HG03139 (cell line): ENCODE measurements at regions not wholly inside any gene's neighbourhood (a gene's known extent, or its start where the extent isn't known, plus 50 kb on each side); places are given as distances from the start of the nearest gene placed in this dataset.
"Not testable (repeated sequence)": the region's sequence is repeated elsewhere in the genome, so short reads cannot be mapped to it uniquely, and the experiment has no call there.

Source experiments
- ATAC-seq: cut with Tn5 transposase; IDR thresholded peaks from one replicate; pipeline ENCODE4 v1.9.1; 2021; ENCODE audit not compliant: unreplicated experiment

DNA sequence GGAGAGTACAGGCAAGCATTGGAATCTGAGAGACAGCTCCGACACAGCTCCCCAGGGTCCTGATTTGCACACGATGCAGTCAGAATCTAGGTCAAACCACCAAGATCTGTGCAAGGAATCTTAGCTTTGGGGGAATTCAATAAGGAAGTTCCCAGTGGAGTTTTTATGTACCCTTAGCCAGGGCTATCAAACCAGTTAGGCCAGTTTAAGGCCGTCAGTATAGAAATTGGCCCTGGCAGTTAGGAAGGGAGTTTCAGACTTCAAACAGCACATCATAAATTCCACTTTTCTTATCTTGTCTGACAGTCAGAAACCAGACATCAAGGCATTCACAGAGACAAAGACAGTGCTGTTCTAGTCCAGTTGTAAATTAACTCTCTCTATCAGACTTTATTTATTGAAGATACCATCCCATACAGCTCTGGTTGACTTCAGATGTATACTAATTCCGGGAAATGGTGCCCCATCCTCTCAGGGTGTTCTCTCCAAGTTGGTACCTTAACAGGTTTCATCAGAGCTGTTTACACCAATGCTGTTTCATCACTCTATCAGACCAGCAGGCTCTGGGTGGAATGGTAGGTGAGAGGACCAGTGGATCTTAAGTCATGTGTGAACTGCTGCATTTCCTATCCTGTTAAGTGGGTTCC, 157.5 kb upstream of the ATF7IP start:
- no peak for ATAC-seq

DNA sequence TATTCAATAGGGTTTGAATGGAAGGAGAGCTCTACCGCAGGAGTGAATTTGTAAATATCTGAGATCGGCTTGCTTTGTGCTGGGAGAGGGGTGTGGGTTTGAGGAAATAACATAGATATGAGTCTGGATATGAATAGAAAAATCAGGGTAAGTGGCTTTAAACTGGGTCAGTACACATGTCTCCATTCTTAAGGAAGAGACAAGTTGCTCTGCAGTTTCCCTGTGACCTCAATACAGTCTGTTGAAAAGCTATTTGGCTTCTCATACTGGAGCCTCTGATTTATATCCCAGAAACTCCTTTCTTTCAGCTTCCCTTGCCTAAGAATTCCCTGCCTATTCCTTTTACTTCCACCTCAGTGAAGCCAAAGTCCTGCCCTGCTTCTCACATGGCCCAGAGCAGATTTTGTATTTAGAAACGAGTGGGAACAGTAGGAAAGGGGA, 153.5 kb upstream of the ATF7IP start:
- ATAC-seq = no peak

DNA sequence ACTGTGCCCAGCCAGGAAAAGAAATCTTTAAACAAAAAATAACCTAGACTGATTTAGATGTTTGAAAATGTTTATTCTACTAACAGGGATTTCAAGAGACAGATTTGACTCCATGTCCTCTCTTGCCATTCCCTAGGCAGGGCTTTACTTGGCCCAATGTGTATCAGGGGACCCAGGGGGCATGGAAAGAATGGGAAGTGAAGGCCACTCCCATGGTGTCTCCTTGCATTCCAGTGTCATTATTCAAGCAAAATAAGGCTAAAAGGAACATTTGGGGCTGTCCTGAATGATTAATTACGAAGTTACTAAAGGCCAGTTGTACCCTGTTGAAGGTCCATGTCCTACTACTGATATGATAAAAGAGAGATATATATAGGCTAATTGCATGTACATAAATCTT, 151.9 kb upstream of the ATF7IP start:
- ATAC-seq = no peak

DNA sequence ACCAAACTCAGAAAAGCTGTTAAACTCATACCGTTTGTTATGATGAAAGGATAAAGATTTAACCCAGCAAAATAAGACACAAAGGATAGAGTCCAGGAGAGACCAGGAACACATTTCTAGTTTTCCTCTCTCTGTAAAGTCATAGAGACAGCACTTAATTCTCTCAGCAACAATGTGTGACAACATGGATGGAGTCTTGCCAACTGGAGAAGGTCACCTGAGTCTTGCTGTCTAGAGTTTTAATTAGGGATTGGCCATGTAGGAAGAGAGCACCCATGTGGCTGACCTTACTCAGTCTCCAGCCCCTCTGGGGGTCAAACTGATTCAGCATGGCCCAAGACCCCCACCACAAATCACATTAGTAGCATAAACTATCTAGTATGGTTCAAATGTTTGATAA, 151.0 kb upstream of the ATF7IP start:
- no peak for ATAC-seq

DNA sequence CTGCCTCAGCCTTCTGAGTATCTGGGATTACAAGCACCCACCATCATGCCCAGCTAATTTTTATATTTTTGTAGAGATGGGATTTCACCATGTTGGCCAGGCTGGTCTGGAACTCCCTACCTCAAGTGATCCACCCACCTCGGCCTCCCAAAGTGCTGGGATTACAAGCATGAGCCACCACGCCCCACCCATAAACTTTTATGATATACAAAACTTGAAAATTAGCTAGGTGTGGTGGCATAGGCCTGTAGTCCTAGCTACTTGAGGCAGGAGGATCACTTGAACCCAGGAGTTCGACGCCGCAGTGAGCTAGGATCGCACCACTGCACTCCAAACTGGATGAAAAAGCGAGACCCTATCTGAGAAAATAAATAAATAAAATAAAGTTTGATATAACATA, 149.5 kb upstream of the ATF7IP start:
- not testable (repeated sequence) for ATAC-seq

DNA sequence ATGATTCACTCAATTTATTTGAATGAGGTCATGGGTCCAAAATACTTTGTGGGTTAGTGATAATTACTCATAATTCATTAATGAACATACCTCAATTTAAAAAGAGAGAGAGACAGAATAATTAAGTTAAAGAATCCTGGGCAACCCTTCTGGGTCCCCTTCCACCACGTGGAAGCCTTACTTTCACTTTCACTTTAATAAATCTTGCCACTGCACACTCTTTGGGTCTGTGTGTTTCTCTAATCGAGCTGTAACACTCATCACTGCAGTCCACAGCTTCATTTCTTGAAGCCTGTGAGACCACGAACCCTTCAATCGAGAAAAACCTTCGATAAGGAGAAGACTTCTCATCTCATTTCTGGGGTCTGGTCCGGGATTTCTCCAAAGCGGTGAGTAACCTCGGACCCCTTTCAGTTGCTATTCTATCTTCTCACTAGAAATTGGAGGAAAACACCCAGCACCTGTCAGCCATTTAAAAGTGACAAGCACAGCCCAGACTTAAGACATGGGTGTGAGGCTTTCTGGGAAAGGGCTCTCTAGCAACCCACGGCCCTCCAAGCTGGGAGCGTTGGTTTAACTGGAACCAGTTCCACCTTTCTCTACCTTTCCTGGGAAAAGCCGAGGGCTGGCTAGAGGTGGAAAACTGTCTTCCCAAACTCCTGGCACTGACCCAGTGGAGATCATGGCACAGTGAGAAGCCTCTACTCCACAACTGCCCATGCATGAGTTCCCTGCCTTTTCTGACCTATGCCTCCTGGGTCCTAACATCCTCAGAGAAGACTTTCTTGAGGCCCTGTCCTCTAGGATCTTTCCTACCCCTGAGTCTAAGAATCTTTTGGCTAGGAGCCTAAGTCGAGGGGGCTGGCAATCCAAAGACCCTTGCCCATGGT, 148.8 kb upstream of the ATF7IP start:
- ATAC-seq = no peak

DNA sequence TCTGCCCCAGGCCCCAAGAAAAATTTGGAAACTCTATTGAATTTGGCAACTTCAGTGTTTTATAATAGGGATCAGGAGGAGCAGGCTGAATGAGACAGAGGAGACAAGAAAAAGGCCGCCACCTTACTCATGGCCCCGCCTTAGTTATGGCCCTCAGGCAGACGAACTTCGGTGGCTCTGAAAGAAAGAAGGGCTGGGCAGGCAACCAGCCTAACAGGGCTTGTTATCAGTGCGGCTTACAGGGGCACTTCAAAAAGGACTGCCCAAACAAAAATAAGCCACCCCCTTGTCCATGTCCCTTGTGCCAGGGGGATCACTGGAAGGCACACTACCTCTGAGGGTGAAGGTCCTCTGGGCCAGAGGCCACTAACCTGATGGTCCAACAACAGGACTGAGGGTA, 146.3 kb upstream of the ATF7IP start:
- ATAC-seq = no peak

DNA sequence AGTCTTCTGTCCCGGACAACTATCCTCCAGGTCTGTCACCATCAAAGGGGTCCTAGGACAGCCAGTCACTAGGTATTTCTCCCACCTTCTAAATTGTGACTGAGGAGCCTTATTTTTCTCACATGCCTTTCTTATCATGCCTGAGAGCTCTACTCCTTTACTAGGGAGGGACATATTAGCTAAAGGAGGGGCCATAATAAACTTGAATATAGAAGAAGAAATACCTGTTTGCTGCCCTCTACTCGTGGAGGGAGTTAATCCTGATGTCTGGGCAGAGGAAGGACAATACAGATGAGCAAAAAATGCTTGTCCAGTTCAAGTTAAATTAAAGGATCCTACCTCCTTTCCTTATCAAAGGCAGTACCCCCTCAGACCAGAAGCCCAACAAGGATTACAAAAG, 145.8 kb upstream of the ATF7IP start:
- not testable (repeated sequence) for ATAC-seq

DNA sequence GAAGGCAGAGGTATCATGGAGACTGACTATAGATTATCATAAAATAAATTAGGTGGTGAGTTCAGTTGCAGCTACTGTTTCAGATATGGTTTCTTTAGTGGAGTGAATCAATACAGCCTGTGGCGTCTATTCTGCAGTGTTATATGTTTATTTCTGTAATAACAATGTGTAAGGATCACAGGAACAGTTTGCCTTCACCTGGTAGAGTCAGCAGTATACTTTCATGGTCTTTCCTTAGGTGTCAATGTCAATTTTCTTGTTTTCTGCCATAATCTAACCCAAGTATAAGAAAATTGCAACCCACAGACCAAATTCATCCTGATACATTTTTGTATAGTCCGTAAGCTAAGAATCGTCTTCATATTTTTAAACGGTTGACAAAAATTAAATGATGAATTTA, 140.4 kb upstream of the ATF7IP start:
- no peak for ATAC-seq

DNA sequence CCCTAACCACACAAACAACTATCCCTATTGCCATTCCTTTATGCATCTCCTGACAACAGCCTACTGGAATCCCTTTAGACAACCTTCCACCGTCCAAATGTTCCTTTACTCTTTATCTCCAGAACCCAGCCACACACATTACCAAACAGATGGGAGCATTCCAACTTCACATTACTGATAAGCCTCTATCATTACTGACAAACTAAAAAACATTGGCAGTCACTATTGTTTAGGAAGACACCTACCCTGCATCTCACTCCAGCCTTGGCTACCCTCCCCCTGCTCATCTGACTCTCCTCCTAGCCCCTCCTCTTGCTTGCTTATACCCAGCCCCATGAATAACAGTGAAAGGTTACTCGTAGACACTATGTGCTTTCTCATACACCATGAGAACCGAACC, 130.3 kb upstream of the ATF7IP start:
- ATAC-seq = not testable (repeated sequence)

DNA sequence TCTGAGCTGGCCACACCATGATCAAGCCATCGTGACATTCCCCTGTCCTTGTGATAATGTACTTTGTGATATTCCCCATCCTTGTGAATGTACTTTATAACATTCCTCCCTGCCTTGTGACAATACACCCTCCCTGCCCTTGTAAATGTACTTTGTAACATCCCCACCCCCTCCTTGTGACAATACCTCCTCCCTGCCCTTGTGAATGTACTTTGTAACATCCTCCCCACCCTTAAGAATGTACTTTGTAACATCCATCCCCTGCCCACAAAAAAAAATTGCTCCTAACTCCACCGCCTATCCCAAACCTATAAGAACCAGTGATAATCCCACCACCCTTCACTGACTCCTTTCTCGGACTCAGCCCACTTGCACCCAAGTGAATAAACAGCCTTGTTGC, 128.8 kb upstream of the ATF7IP start:
- ATAC-seq = not testable (repeated sequence)

DNA sequence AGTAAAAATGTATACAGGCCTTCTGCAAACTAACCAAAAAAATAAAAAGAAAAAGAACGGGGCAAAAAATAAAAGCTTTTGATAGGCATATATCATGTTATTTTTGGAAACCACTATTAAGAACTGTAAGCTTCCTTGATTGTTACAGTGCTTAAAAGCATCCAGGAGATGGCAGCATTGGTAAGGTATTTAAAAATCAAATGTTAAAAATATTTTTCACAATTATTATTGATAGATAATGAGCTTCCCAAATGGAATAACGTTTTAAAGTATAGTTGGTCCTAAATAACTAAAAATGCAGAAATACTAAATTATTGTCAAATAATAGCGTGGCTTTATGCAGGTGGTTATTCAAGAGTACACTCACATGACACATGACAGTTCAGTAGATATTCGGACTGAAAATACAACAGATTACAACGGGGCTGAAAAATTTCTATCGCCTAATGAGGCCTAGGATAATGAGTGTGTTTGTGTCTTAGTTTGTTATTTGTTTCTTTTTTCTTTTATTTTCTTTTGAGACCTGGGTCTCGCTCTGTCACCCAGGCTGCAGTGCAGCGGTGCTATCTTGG, 127.2 kb upstream of the ATF7IP start:
- no peak for ATAC-seq

DNA sequence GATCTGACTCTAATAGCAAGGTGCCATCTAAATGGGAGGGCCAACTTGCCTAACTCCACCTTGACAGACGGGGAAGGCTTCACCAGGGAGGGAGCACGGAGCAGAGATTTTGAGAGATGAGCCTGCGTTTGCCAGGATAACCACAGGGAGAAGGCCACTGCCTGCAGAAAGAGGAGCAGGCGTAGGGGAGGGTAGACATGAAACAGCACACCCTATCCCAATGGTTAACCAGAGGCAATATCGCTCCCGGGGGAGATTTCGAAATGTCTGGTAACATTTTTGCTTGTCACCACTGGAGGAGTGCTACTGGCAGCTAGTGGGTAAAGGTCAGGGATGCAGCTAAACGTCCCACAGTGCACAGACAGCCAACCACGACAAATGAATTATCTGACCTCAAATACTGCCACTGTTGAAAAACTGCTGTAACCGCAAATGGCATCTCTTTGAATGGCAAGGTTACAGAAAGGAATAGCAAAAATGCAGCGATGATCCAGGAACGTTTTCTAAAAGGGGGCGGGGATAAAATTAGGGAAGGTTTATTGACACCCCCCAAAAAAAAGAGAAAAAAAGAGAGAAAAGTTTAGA, 126.0 kb upstream of the ATF7IP start:
- peak; percentile 74 for ATAC-seq

DNA sequence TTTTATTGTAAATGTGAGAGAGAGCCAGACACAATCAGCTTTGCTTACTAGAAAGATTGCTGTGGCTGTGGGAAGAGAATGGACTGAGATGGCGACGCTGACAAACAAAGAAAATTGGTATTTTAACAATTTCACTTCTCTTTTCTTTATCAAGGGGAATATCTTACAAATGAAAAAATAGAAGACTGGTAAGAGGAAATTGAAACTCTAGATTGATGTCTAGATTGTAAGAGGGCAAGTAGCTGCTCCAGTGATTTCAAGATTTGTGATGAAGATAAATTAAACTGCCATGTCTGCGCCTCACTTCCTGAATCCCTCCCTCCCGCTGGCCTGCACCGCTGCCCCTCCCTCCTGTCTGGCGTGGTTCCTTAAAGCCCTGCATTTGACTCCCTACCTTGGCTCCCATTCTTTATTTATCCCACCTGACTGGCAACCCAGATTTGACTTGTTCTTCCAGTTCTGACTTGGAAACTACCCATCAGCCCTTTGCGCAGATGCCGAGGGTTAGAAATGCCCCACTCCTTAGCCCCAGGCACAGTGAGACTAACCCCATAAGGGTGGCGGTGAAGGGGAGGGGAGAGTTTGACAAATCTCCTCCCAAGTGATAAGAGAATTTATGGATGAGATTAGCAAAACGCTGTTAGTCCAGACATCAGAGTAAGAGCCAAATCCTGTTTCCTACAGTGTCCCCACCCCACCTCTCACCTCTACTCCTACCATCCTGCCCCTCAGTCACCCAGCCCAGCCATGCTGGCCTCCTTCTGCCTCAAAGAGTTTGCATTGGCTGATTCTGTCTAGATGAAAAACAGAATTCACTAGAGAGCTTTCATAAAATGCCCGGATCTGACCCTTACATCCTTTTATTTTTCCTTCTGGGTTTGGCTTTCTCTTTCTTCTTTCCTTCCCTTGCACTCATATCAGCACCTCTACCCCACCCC, 125.3 kb upstream of the ATF7IP start:
- ATAC-seq = peak; percentile 35

DNA sequence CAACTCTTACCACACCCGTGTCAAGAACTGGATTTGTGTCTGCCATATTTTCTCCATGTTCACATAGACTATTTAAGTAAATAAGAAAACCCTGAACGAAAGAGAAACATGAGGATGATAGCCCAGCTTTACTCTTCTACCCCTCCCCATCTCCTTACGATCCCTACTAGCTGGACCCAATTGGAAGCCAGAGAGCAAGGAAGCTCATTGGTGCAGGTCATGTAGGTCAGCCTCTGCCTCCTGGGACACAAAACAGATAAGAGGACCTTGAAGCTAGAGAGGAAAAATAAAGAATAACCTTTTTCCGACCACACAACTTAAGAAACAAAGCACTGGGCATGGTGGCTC, 124.6 kb upstream of the ATF7IP start:
- ATAC-seq = no peak

DNA sequence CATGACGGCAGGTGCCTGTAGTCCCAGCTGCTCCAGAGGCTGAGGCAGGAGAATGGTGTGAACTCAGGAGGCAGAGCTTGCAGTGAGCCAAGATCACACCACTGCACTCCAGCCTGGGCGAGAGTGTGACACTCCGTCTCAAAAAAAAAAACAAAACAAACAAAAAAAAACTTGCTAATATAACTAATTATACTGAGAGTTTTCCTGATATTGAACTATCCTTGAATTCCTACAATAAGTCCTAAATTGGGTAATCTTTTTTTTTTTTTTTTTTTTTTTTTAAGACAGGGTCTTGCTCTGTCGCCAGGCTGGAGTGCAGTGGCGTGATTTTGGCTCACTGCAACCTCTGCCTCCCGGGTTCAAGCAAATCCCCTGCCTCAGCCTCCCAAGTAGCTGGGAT, 122.7 kb upstream of the ATF7IP start:
- not testable (repeated sequence) for ATAC-seq

DNA sequence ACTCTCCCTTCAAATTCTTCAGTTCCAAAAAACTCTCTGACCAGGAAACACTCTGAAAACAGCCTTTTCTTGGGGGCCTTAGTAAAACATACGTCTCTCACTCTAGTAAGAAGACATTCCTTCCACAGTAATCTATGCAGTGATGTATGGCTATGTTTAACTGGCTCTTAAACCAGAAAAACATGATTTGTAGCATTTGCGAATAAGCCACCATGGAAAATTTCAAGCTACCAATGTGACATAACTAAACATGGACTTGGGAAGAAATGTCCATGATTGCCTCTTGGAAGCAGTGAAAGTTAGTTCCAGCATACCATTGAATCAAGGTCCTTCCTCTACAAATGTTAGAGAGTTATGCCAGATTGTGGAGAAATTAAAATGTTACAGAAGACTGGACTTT, 121.5 kb upstream of the ATF7IP start:
- no peak for ATAC-seq

DNA sequence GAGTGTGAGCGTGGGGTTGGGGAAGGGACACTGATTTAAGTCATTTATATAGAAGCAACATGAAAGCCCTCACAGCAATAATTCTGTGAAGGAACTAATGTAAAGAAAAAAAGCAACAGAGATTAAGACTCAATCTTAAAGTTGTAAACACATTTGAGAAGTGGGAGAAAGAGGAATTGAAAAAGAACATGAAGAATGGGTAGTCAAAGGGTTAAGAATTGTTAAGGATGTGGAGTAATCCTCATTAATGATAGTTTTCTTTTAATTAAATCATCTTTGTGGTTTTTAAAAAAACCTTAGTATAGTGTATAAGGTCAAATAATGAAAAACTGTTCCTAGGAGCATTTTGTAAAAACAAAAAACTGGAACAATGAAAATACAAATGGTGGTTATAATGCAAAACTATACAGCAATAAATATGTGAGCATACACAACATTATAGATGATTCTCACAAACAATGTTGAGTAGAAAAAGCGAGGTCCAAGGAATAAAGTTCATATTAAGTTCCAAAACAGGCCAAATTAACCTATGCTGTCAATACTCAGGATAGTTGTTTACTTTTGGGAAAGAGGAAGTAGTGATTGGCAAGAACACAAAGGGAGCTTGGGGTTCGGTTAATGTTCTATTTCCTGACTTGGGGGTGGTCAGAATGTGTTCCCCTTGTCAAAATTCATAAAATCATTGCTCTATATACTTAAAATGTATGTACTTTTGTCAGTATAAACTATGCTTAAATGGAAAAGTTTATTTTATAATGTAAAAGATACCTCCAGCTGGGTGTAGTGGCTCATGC, 120.4 kb upstream of the ATF7IP start:
- no peak for ATAC-seq

DNA sequence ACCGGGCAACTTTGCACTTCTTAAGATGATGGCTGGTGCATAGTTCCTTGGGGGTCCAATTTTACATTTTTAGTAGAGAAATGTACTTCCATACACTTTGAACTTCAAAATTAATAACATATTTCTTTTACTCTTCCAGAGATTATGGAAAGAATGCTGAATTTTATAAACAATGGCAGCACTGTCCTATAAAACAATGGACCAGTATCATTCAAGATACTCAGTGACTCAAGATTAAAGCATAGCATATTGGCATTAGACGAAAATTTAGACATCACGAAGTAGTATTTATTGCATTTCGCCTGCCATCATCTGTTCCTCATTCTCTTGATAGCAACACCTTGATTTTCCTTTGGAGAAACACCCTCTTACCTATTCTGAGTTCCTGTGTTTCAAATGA, 118.3 kb upstream of the ATF7IP start:
- ATAC-seq = no peak

DNA sequence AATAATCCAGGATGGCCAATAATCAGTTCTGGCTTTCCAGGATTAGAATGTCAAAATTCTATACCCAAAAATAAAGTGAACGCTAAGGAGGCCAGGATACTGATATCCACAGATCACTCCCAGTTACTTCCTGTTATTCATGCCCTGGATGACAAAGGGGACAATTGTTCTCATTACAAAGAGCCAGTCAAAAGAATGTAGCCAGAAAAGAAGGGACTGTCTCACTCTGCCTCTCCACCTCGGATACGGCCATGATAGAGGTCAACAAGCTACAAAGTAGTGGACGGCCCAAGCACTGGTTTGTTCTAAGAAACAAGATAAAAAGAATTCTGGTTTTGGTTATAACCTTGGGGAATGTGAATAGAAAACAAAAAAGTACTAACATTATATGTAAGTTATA, 116.1 kb upstream of the ATF7IP start:
- no peak for ATAC-seq
